ENCODE measurements at regions not wholly inside any gene's neighbourhood (a gene's known extent, or its start where the extent isn't known, plus 50 kb on each side); places are given as distances from the start of the nearest gene placed in this dataset.
A peak's percentile ranks its signal among the peaks of the same experiment; 100 is the strongest.

GRCh38 chr2:144333143-144333555 lies 186.8 kb downstream of the ZEB2 start:
- no peak for DNase-seq

DNA sequence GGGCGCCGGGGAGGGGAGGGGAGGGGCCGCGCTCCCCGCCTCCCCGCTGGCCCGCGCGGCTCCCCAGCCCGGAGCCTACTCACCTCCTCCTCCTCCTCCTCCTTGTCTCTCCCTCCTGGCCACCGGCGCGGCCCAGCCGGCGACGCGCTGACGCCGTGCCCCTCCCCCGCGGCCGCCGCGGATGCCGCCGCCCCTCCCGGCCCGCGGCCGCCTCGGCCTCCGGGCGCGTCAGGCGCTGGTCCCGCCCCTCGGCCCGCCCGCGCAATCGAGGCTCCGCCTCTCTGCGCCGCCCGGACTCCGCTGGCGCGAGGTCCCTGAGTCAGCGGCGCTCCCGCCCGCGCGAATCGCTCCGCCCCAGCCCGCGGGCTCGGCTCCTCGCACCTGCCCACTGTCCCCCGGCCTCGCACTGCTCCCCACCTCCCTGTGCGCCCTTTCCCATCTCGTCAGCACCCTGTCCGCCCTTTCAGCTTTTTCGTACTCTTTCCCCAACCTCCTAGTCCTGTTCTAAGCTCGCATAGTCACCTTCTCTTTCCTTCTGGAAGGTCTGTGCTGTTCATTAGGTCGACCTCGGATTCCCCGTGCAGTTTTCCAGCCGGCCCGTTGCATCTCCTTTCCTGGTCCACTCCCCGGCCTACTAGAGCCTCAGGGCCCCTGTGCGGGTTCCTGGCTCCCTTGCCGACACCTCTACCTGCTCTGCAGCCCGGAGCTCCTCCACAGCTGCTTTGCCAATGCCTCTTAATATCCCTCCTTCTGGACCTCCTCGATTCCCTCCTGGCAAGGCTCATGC lies 187.4 kb downstream of the ZEB2 start:
- peak; percentile 91 for DNase-seq

DNA sequence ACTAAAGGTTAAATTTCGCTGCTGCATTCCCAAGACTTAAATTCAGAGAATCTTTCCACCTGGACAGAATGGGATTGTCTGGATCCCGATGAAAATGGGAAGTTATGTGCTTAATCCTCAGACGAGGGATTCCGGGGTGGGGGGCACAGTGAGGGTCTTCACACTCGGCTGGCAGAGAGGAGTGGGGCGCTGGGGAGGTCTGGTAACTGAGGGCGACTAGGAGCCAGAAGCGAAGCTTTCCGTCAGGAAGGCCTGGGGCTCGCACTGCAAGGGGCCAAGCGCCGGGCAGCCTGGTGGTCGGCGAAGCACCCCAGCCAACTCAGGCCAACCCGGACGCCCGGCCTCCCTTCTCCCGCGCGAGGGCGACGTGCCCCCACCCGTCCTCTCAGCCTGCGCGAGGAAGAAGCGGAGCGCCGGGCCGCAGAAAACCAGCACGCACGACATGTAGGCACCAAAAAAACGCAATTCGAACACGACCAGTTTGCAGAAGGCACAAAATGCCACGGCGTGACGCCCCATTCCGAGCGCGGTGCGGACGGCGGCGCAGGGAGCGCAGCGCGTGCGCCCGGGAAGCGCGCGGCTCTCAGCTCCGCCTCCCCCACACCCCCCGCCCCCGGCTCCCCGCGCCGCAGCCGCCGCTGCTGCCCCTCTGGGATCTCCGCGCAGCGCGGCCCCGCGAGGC lies 188.1 kb downstream of the ZEB2 start:
- DNase-seq = no peak

DNA sequence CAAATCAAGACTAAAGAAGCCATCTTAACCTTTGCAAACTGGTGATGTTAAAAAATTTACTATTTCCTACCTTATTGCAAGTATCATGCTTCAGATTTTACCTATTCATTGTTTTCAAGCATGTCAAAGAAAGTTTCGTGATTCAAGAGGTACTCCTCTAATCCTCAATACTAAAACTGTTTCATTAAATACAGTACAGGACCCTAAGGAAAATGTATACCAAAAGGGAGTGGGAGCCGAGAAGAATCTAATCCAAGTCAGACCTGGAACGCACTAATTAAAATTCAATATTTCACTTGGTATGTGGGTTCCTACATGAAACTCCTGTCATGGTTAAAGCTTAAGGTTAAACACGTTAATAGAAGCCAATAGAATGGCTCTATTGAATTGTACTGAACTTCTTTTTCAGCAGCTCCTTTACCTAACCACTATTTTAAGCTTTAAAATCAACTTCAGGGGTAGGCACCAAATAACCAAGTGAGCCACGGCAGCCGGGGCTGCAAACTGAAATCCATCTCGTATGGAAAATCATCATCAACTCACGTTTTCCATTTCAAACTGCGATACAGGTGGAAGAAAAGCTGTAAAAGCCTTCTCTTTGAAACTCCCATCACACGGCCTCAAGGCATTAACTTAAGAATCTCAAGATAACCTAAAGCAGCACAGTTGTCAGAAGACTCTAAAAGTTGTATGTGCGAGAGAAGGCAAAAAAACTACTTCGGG lies 188.8 kb downstream of the ZEB2 start:
- no peak for DNase-seq

DNA sequence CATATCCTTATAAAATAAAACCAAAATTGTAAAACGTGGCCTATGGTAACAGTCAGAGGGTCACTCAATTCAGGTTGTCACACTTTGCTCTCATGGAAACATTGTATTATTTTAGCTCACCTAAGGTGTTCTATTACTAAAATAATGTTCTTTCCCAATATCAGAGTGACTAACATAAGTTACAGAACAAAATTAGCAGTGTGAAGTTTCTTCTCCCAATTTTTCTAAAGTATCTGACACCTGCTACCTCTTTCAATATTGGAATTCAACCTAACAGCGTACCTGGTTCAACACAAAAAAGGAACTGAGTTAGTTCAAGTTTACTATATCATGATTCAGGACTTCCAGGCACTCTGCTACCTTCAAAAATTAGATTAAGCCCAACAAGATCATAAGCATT lies 190.4 kb downstream of the ZEB2 start:
- no peak for DNase-seq

DNA sequence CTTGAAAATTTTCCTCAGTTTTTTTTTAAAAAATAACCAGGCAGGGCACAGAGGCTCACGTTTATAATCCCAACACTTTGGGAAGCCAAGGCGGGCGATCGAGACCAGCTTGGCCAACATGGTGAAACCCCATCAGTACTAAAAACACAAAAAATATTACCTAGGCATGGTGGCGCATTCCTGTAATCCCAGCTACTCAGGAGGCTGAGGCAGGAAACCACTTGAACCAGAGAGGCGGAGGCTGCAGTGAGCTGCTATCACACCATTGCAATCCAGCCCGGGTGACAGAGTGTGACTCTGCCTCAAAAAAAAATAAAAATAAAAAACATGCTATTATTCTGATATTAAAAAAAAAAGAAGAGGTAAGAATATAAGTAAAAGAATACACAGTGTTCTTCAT lies 191.0 kb downstream of the ZEB2 start:
- DNase-seq = no peak

- no peak for DNase-seq
Observed at GRCh38 chr2:144326825-144327224, 193.1 kb downstream of the ZEB2 start.

DNA sequence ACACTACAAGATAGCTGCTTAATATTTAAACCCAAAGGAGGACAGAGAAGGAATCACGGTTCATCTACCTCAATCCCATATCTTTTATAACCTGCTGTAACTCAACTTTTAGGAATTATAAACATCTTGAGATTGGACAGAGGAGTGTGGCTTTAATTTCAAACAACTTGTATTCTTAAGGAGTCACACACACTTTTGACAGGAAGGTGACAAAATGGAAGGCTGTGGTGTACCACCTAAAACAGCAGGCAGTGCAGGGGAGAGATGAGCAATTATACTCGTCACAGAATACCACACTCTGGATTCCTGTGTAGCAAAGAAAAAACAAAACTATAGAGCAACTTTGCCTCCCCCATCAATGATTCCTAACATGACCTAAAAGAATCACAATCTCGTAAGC lies 194.8 kb downstream of the ZEB2 start:
- no peak for DNase-seq

DNA sequence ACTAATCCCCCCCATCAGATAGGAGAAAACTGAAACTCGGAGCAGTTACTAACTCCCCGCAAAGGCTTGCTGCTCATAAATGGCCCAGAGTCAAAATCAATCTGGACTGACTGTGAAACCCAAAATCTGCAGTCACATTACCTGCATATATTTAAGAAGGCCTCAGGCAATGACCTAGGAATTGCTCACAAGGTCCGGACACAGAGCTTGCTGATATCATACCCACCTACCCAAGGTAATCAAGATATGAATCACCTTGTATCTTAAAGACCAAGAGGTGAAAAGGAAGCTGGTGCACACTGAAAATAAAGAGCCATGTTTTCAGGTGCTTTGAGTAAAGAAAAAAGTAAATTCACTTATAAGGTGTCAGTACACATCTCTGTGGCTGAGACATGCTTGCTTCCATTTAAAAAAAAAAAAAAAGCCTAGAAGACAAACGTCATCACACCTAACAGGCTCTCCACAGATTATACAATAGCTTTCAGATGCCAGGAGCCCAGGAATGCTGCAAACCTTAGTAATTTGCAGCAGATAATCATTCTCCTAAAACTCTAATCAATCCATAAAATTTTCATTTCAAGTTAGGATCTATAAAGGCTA lies 195.4 kb downstream of the ZEB2 start:
- DNase-seq = no peak

GRCh38 chr2:144323946-144324345 lies 196.0 kb downstream of the ZEB2 start:
- DNase-seq = no peak

GRCh38 chr2:144322379-144322778 lies 197.5 kb downstream of the ZEB2 start:
- peak; percentile 45 for DNase-seq

DNA sequence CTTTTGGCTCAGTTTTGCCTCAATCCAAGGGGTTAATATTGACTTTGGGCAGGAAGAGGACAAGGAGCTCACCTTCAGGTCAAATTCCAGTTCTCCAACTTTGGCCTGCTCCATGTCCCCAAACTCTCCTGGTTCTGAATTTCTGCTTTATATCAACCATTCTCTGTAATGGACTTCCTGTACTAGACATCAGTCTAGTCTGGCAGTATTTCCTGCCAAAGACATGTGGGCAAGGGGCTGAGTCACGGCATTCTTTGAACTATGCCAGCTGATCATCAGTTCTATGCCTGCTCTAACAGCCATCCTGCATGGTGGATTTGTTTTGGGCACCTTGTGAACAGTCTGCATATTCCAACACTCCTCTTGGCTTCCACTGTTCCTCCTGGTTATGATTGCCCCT lies 199.4 kb downstream of the ZEB2 start:
- peak; percentile 59 for DNase-seq

DNA sequence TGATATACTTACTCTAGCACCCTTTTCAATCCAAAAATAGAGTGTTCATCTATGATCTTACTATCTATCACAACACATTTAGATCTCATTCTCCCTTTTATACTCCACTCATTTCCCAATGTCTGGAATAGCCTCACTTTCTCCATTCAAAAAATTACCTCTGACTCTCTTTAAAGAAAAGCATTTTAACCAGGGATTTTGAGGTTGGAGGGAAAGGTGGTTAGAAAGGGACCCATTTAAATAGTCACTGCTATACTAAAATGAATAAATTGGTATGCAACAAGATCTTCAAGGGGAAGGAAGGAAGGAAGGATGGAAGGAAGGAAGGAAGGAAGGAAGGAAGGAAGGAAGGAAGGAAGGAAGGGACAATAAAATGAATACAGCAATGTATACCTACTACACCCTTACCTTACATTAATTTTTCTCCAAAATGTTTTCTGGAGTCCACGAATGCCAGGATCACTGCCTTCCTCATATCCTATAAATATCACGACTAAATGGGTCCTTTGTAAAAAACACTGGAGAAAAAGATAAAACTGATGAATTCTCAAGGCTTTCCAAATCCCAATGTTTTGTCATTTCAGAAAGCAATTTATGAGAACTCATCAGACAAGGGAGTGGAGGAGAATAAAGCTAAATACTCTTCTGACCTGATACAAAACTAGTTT lies 202.7 kb downstream of the ZEB2 start:
- DNase-seq = no peak

GRCh38 chr2:144310889-144311608 lies 208.9 kb downstream of the ZEB2 start:
- no peak for DNase-seq

GRCh38 chr2:144310484-144310883 lies 209.4 kb downstream of the ZEB2 start:
- no peak for DNase-seq

GRCh38 chr2:144307711-144308110 lies 212.2 kb downstream of the ZEB2 start:
- DNase-seq = no peak

- DNase-seq = no peak
Observed at GRCh38 chr2:144304202-144304601, 215.7 kb downstream of the ZEB2 start.

DNA sequence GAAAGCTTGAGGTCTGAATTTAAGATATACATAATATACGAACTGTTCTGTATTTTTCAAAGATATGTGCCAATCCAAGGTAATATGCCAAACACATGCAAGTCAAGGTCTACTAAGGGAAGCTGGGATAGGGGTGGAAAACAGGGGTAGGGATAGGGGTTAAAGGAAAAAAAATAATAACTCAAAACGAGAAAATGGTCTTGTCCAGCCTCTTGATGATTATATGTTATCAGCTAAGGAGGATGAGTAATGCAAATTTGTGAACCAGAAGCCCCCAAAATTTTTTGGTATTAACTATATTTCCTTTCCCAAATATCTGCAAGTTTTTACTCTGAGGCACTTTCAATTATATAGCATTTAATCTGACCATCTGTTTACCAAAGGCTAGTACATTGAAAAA lies 219.3 kb downstream of the ZEB2 start:
- DNase-seq = no peak

DNA sequence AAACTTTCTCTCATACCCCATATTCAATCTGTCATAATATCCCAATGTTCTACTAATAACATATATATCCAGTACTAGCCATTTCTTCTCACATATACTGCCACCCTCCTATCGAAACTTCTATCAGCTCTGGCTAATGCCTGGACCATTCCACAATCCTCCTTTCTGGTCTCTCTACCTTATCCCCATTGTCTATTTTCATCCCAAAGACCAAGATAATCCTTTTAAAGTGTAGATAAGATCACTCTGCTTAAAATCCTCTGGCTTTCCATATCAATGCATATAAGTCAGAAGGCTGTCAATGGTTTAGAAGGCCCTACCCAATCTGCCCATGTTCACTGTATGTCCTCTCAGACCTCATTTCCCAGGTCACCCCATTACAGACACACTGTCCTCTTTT lies 229.6 kb downstream of the ZEB2 start:
- no peak for DNase-seq

DNA sequence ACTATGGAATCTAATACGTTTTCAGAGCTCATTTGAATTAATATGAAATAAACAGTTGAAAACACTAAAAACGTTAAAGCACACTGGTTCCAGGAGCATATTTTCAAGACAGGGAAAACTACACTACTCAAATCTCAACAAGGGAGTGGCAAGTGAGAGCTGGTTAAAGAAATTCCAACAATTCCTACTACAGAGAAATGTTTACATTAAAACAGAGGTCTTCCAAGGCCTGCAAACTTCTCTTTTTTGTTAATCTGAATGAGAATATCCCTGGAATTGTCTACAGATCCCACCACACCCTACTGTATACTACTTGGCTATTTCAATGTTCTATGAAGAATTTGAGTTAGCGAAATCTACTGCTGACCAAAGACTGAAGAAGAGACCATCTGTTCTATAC lies 231.5 kb downstream of the ZEB2 start:
- peak; percentile 22 for DNase-seq

- DNase-seq = no peak
Observed at GRCh38 chr2:144285324-144285723, 234.6 kb downstream of the ZEB2 start.

DNA sequence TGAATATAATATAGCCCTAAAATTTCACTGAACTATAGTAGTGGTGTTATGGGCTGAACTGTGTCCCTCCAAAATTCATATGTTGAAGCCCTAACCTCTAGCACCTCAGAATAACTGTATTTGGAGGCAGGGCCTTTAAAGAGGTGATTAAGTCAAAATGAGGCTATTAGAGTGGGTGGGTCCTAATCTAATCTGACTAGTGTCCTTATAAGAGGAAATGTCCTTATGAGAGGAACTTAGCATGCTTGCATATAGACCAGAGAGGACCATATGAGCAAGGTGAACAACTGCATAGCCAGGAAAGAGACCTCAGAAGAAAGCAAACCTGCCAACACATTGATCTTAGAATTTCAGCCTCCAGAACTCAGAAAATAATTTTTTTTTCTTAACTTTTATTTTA lies 238.4 kb downstream of the ZEB2 start:
- no peak for DNase-seq

Measured in HCEC 1CT (cell line).